HG03108 (cell line): ENCODE measurements at regions not wholly inside any gene's neighbourhood (a gene's known extent, or its start where the extent isn't known, plus 50 kb on each side); places are given as distances from the start of the nearest gene placed in this dataset.

Source experiments
- ATAC-seq: cut with Tn5 transposase; IDR thresholded peaks from one replicate; pipeline ENCODE4 v1.9.1; 2021; ENCODE audit warnings: moderate library complexity; ENCODE audit not compliant: unreplicated experiment

- ATAC-seq: no peak
Measured at GRCh38 chr1:208537198-208537597, 293.0 kb upstream of the PLXNA2 start.

- no peak for ATAC-seq
Measured at GRCh38 chr1:208538078-208538477, 293.9 kb upstream of the PLXNA2 start.

GRCh38 chr1:208538587-208538986 is 294.4 kb upstream of the PLXNA2 start:
- ATAC-seq: no peak

GRCh38 chr1:208540724-208541123 is 296.5 kb upstream of the PLXNA2 start:
- ATAC-seq: no peak

GRCh38 chr1:208541225-208541855 is 297.2 kb upstream of the PLXNA2 start:
- ATAC-seq: no peak

- ATAC-seq: no peak
Measured at GRCh38 chr1:208542309-208542708, 298.1 kb upstream of the PLXNA2 start.

- no peak for ATAC-seq
Measured at GRCh38 chr1:208544053-208544452, 299.9 kb upstream of the PLXNA2 start.

GRCh38 chr1:208544794-208545193 is 300.6 kb upstream of the PLXNA2 start:
- no peak for ATAC-seq

- ATAC-seq: no peak
Measured at GRCh38 chr1:208551024-208551423, 306.8 kb upstream of the PLXNA2 start.

GRCh38 chr1:208551633-208552320 is 307.6 kb upstream of the PLXNA2 start:
- no peak for ATAC-seq

GRCh38 chr1:208552928-208553327 is 308.7 kb upstream of the PLXNA2 start:
- no peak for ATAC-seq

- no peak for ATAC-seq
Measured at GRCh38 chr1:208556461-208556860, 312.3 kb upstream of the PLXNA2 start.

- no peak for ATAC-seq
Measured at GRCh38 chr1:208557046-208557722, 313.0 kb upstream of the PLXNA2 start.

- no peak for ATAC-seq
Measured at GRCh38 chr1:208557723-208558094, 313.5 kb upstream of the PLXNA2 start.

GRCh38 chr1:208559597-208560329 is 315.6 kb upstream of the PLXNA2 start:
- ATAC-seq: no peak

- ATAC-seq: no peak
Measured at GRCh38 chr1:208562151-208562960, 318.2 kb upstream of the PLXNA2 start.

- ATAC-seq: no peak
Measured at GRCh38 chr1:208564466-208564865, 320.3 kb upstream of the PLXNA2 start.

- no peak for ATAC-seq
Measured at GRCh38 chr1:208565756-208566440, 321.7 kb upstream of the PLXNA2 start.

GRCh38 chr1:208569181-208569580 is 325.0 kb upstream of the PLXNA2 start:
- ATAC-seq: no peak

GRCh38 chr1:208570362-208570761 is 326.2 kb upstream of the PLXNA2 start:
- no peak for ATAC-seq
